Caco-2 (cell line): ENCODE measurements at regions not wholly inside any gene's neighbourhood (a gene's known extent, or its start where the extent isn't known, plus 50 kb on each side); places are given as distances from the start of the nearest gene placed in this dataset.

ENCODE experiments used
- BruUV-seq: library from RNA; stranded (reverse); fragments of 400-500 nt; replicated peaks from 2 replicates; lab custom pipeline; 2021; lab: Mats Ljungman, UMichigan
- CTCF ChIA-PET: fragments of 300-600 bp; sonication (Branson Sonifier 250); formaldehyde crosslinking; loops from one replicate; lab custom pipeline; 2022; ENCODE audit warnings: antibody characterized with exemption; lab: Charles Lee
- POLR2A ChIA-PET: fragments of 300-600 bp; sonication (Branson Sonifier 250); formaldehyde crosslinking; loops from one replicate; lab custom pipeline; 2022; ENCODE audit warnings: antibody characterized with exemption; lab: Charles Lee
- DNase-seq, 2 experiments: peaks; one replicate each; pipeline versions ENCODE4 v3.0.0 to v3.0.0-alpha.2; 2020 to 2022
- H3K27me3 ChIP-seq: replicated peaks from 2 replicates; pipeline ENCODE4 v1.6.0; 2011; ENCODE audit warnings: low read length; ENCODE audit not compliant: control insufficient read depth, insufficient read depth
- H3K36me3 ChIP-seq: 2 replicates; pipeline ENCODE4 v1.5.1; 2011; ENCODE audit warnings: low read length; ENCODE audit not compliant: control insufficient read depth, insufficient read depth
- H3K4me1 ChIP-seq: fragments of 250-450 bp; sonication (Bioruptor Pico); 2 replicates; pipeline ENCODE4 v1.5.1; 2020; ENCODE audit warnings: mild to moderate bottlenecking
- H3K4me3 ChIP-seq: 2 replicates; pipeline ENCODE4 v1.5.1; 2011; ENCODE audit warnings: low read depth, mild to moderate bottlenecking, control low read depth, low read length
- H3K9me3 ChIP-seq: fragments of 250-450 bp; sonication (Bioruptor Pico); 2 replicates; pipeline ENCODE4 v1.5.1; 2020; ENCODE audit warnings: mild to moderate bottlenecking, moderate library complexity
- H3K27ac Mint-ChIP-seq: one replicate; pipeline ENCODE4 v1.8.0; 2022; ENCODE audit warnings: mixed read lengths; ENCODE audit not compliant: unreplicated experiment
- H3K27me3 Mint-ChIP-seq: one replicate; pipeline ENCODE4 v1.8.0; 2022; ENCODE audit warnings: mixed read lengths; ENCODE audit not compliant: insufficient read depth, unreplicated experiment
- H3K36me3 Mint-ChIP-seq: one replicate; pipeline ENCODE4 v1.8.0; 2022; ENCODE audit warnings: mild to moderate bottlenecking, mixed read lengths; ENCODE audit not compliant: insufficient read depth, unreplicated experiment
- H3K4me1 Mint-ChIP-seq: one replicate; pipeline ENCODE4 v1.8.0; 2022; ENCODE audit warnings: low read depth, mixed read lengths; ENCODE audit not compliant: unreplicated experiment
- H3K4me3 Mint-ChIP-seq: one replicate; pipeline ENCODE4 v1.8.0; 2022; ENCODE audit warnings: mild to moderate bottlenecking, moderate library complexity, mixed read lengths; ENCODE audit not compliant: unreplicated experiment
- H3K9me3 Mint-ChIP-seq: one replicate; pipeline ENCODE4 v1.8.0; 2022; ENCODE audit warnings: mixed read lengths; ENCODE audit not compliant: unreplicated experiment
- CTCF ChIP-seq, 2 experiments: fragments of 200-600 bp in 1 of 2; IDR thresholded peaks; 1 replicate in 1 of 2; 2 replicates in 1 of 2; pipeline versions ENCODE4 v1.5.1 to v1.8.0; 2011 to 2022; ENCODE audit warnings: antibody characterized with exemption in 1 of 2, control low read depth in 1 of 2, inconsistent platforms in 1 of 2, low read depth in 1 of 2, low read length in 1 of 2, mild to moderate bottlenecking in 1 of 2, moderate library complexity in 1 of 2; ENCODE audit not compliant: insufficient read depth in 1 of 2, severe bottlenecking in 1 of 2, unreplicated experiment in 1 of 2
- intact Hi-C: fragments of 100-400 bp; cut with micrococcal nuclease; formaldehyde crosslinking; loops from one replicate; pipeline ENCODE4 v1.10.0; 2022; ENCODE audit not compliant: unreplicated experiment

GRCh38 chr2:198471291-198471690 is 666.9 kb downstream of the PLCL1 start:
- Mint-ChIP-seq H3K4me1 (no peaks in the 10 kb centered on the region), H3K4me3 (no peak overlapping the region), H3K27me3 (no peaks in the 10 kb centered on the region), H3K9me3 (no peaks in the 10 kb centered on the region), H3K36me3 (no peaks in the 10 kb centered on the region), H3K27ac (no peak overlapping the region)
- ChIA-PET CTCF (no interaction called here), POLR2A (no interaction called here)
- peak in 1 of 2 experiments; percentile 36 for TF ChIP-seq CTCF (IDR thresholded peaks at IDR 0.05; ENCODE audit: insufficient read depth in 1 of 2, low read depth in 1 of 2, low read length in 1 of 2, severe bottlenecking in 1 of 2, unreplicated experiment in 1 of 2)
- Histone ChIP-seq H3K36me3 (no peaks in the 10 kb centered on the region), H3K4me1 (no peaks in the 10 kb centered on the region), H3K4me3 (no peak overlapping the region), H3K9me3 (no peaks in the 10 kb centered on the region), H3K27me3 (no peaks in the 10 kb centered on the region)
- DNase-seq, result no peak
- intact Hi-C loops, result no loop called here
- BruUV-seq, result no TSS peak

- BruUV-seq, result no TSS peak
- no peaks in the 10 kb centered on the region for H3K36me3 Mint-ChIP-seq
- intact Hi-C loops, result no loop called here
- H3K9me3 ChIP-seq, result no peaks in the 10 kb centered on the region
- no peak overlapping the region for H3K4me3 Mint-ChIP-seq
- POLR2A ChIA-PET, result no interaction called here
- H3K4me3 ChIP-seq, result no peak overlapping the region
- CTCF ChIA-PET, result no interaction called here
- H3K4me1 ChIP-seq, result no peaks in the 10 kb centered on the region
- H3K27me3 Mint-ChIP-seq, result no peaks in the 10 kb centered on the region
- DNase-seq, result no peak
- H3K27ac Mint-ChIP-seq, result no peak overlapping the region
- H3K9me3 Mint-ChIP-seq, result no peaks in the 10 kb centered on the region
- TF ChIP-seq CTCF (IDR thresholded peaks at IDR 0.05; ENCODE audit: insufficient read depth in 1 of 2, low read depth in 1 of 2, low read length in 1 of 2, severe bottlenecking in 1 of 2, unreplicated experiment in 1 of 2), result no peak
- no peaks in the 10 kb centered on the region for H3K4me1 Mint-ChIP-seq
- no peaks in the 10 kb centered on the region for H3K27me3 ChIP-seq
- no peaks in the 10 kb centered on the region for H3K36me3 ChIP-seq
Observed at GRCh38 chr2:198468136-198468535, 663.7 kb downstream of the PLCL1 start.

GRCh38 chr2:198465970-198466369 is 661.6 kb downstream of the PLCL1 start:
- Mint-ChIP-seq H3K4me3 (no peak overlapping the region), H3K27ac (no peak overlapping the region), H3K9me3 (no peaks in the 10 kb centered on the region), H3K4me1 (no peaks in the 10 kb centered on the region), H3K27me3 (no peaks in the 10 kb centered on the region), H3K36me3 (no peaks in the 10 kb centered on the region)
- ChIA-PET POLR2A (no interaction called here), CTCF (no interaction called here)
- no peak for TF ChIP-seq CTCF (IDR thresholded peaks at IDR 0.05; ENCODE audit: insufficient read depth in 1 of 2, low read depth in 1 of 2, low read length in 1 of 2, severe bottlenecking in 1 of 2, unreplicated experiment in 1 of 2)
- Histone ChIP-seq H3K27me3 (no peaks in the 10 kb centered on the region), H3K4me3 (no peak overlapping the region), H3K9me3 (no peaks in the 10 kb centered on the region), H3K4me1 (no peaks in the 10 kb centered on the region), H3K36me3 (no peaks in the 10 kb centered on the region)
- intact Hi-C loops, result no loop called here
- no TSS peak for BruUV-seq
- no peak for DNase-seq
